Cardiac muscle cell (in vitro differentiated cells and primary cell): ENCODE measurements at regions not wholly inside any gene's neighbourhood (a gene's known extent, or its start where the extent isn't known, plus 50 kb on each side); places are given as distances from the start of the nearest gene placed in this dataset.

Experiments used
- DNase-seq, 2 donors: peaks; one replicate each; pipeline versions ENCODE4 v3.0.0 to v3.0.0-alpha.2; 2010 to 2017; ENCODE audit warnings: low read depth in 1 of 2, low spot score in 1 of 2
- H3K27ac ChIP-seq: fragments of 200-600 bp; sonication (generic); 2 replicates; pipeline ENCODE4 v1.5.1; 2016
- H3K27me3 ChIP-seq: fragments of 200-600 bp; sonication (generic); 2 replicates; pipeline ENCODE4 v1.6.0; 2016; ENCODE audit warnings: control low read depth
- H3K36me3 ChIP-seq: fragments of 200-600 bp; sonication (generic); 2 replicates; pipeline ENCODE4 v1.5.1; 2016; ENCODE audit warnings: control low read depth
- H3K4me1 ChIP-seq: fragments of 200-600 bp; sonication (generic); 2 replicates; pipeline ENCODE4 v1.8.1; 2017; ENCODE audit warnings: low read depth, mild to moderate bottlenecking, mixed run types
- H3K4me3 ChIP-seq: fragments of 200-600 bp; sonication (generic); 2 replicates; pipeline ENCODE4 v1.5.1; 2016; ENCODE audit warnings: mild to moderate bottlenecking
- H3K9me3 ChIP-seq: fragments of 200-600 bp; sonication (generic); 2 replicates; pipeline ENCODE4 v1.5.1; 2017; ENCODE audit warnings: low read depth, mild to moderate bottlenecking, control low read depth
- TF ChIP-seq, protein P1 (sequence below): IDR thresholded peaks from 2 replicates; pipeline ENCODE4 v1.5.1; 2012; ENCODE audit warnings: low read depth, mild to moderate bottlenecking, low read length

DNA sequence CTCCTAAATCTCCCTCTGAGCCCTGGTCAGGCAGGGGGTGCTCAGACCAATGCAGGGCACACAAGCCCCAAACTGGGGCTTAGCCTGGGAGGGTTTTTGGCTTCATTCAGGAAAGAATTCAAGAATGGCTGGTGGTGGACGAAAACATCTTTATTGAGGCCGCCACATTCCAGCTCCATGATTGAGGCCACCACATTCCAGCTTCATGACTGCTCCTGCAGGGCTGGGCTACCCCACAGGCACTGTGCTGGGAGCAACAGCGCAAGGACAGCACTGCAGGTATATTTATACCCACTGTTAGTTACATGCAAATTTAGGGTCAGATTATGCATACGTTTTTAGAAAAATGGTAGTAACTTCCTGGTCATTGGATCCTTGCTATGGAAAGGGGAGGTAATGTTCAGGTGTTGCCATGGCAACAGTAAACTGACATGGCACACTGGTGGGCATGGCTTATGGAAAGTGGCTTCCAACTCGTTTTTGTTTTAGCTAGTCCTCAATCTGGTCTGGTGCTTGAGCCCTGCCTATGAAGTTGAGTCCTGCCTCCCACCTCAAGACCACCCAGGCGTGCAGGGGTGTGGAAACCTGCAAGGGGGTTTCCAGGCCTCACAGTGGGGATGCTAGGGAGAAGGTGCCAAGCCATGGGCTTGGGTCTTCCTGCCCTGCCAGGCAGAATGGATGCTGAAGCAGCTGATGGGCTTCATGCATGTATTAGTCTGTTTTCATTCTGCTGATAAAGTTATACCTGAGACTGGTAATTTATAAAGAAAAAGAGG lies 348.7 kb upstream of the AJAP1 start:
- H3K27me3 ChIP-seq: no peaks in the 10 kb centered on the region
- no peaks in the 10 kb centered on the region for H3K4me1 ChIP-seq
- H3K27ac ChIP-seq: no peak overlapping the region
- H3K9me3 ChIP-seq: no peaks in the 10 kb centered on the region
- no peak for DNase-seq
- H3K4me3 ChIP-seq: no peak overlapping the region
- TF ChIP-seq, protein P1, sequence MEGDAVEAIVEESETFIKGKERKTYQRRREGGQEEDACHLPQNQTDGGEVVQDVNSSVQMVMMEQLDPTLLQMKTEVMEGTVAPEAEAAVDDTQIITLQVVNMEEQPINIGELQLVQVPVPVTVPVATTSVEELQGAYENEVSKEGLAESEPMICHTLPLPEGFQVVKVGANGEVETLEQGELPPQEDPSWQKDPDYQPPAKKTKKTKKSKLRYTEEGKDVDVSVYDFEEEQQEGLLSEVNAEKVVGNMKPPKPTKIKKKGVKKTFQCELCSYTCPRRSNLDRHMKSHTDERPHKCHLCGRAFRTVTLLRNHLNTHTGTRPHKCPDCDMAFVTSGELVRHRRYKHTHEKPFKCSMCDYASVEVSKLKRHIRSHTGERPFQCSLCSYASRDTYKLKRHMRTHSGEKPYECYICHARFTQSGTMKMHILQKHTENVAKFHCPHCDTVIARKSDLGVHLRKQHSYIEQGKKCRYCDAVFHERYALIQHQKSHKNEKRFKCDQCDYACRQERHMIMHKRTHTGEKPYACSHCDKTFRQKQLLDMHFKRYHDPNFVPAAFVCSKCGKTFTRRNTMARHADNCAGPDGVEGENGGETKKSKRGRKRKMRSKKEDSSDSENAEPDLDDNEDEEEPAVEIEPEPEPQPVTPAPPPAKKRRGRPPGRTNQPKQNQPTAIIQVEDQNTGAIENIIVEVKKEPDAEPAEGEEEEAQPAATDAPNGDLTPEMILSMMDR: no peak
- no peaks in the 10 kb centered on the region for H3K36me3 ChIP-seq

DNA sequence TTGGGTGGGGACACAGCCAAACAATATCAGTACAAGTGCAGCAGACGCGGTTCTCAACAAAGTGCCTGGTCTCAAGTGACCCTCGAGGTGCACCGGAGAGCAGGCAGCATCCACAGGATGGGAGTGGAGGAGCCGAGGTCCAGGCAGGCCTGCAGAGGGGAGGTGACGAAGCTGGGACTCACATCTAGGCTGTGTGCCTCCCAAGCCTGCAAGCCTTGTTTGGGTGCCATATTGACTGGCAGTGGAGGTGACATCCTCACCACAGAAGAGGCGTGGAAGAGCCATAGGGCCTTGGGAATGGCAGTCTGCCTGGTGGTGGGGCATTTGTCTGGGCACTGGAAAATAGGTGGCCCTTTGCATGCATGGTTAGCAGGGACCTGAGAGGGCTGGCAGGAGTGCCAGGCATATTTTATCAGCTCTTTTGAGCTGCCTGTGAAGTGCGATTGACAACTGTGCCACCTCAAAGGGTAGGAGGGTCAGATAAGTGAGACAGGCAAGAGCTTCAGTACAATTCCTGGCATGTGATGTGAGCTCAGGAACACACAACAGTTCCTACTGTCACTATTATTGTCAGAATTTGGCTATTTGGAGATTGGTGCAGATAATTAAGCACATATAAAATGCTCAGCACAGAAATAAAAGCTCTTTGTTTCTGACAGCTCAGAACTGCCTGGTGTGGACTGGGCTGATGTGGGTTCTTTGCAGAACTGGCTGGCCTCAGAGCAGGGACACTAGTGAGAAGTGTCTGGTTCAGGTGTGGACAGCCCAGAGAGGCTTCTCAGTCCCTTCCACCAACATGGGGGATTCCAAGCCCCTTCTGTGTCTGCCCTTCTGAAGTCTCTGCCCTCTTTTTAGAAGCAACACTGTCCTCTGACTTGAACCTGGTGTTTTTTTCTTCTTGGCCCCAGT lies 347.6 kb upstream of the AJAP1 start:
- no peak for DNase-seq
- H3K27me3 ChIP-seq: no peaks in the 10 kb centered on the region
- H3K4me1 ChIP-seq: no peaks in the 10 kb centered on the region

DNA sequence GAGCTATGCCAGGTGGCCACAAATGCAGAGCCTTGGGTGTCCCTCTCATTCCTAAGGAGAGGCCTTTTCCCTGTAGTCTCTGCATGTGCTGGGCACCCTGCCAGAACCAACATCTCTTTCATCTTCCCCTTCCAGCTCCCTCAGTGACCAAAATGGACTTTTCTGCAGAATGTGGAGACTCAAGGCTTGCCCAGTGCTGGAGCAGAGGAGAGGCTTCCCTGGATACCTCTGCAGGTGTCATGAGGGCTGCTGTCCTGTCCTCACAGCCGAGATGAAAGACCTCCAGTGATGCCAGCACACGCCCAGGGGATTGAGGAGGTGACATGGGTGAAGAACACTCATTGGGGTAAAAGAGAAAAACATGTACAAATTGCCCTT lies 347.0 kb upstream of the AJAP1 start:
- no peak for DNase-seq
- TF ChIP-seq, protein P1: no peak
- Histone ChIP-seq H3K4me1 (no peaks in the 10 kb centered on the region), H3K36me3 (no peaks in the 10 kb centered on the region), H3K27me3 (no peaks in the 10 kb centered on the region), H3K9me3 (peaks cover 3% of the 10 kb centered on the region), H3K4me3 (no peak overlapping the region), H3K27ac (no peak overlapping the region)

More for the DNA sequence above, 347.6 kb upstream of the AJAP1 start:
- no peaks in the 10 kb centered on the region for H3K36me3 ChIP-seq
- TF ChIP-seq, protein P1: no peak
- no peaks in the 10 kb centered on the region for H3K9me3 ChIP-seq
- no peak overlapping the region for H3K4me3 ChIP-seq
- no peak overlapping the region for H3K27ac ChIP-seq

DNA sequence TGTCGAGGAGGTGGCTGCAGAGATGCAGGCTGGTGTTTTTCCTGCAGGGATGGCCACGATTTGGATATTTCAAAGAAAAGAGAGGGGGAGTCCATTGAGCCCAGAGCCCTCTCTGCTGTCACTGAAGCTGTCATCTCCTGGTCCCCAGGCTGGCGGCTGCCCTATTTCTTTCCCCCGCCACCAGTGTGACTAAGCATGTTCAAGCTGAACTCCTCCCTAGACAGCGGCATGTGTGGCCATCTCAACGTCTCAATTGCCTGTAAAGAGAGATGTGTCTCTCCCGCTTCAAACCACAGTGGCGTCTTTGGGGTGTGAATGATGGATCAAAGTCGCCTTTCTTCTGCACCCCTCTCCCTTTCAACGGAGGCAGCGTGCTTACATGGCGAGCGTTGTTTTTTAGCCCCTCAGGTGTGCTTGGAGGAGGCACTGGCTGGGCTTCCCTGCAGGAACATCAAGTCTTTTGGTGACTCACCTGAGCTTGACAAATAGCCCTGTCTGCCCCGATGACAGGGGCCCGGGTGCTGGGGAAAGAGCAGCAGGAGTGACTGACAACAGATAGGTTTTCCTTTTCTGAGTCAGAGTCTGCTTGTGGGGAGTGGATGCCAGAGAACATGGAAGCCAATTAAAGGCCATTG lies 346.4 kb upstream of the AJAP1 start:
- Histone ChIP-seq H3K4me3 (no peak overlapping the region), H3K4me1 (no peaks in the 10 kb centered on the region), H3K27me3 (no peaks in the 10 kb centered on the region), H3K36me3 (no peaks in the 10 kb centered on the region), H3K9me3 (peaks cover 3% of the 10 kb centered on the region), H3K27ac (no peak overlapping the region)
- TF ChIP-seq, protein P1: no peak
- no peak for DNase-seq

DNA sequence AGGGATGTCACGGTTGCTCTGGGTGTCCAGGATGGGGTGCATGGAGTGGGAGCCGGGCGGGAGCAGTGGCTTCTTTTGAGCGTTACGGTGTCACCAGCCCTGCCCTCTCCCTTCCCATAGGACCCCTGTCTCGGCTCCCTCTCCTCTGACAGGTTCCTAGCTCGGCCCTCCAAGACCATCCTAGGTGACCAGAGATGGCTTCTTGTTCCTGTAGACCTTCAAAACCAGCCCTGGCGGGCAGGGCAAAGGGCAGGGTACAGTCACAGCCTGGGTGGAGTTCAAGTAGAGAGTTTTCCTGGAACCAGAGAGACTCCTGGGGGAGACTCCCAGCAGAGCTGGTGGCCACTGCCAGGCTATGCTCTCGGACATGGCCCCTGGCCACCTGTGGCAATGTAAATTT lies 345.6 kb upstream of the AJAP1 start:
- Histone ChIP-seq H3K36me3 (no peaks in the 10 kb centered on the region), H3K4me3 (no peak overlapping the region), H3K4me1 (no peaks in the 10 kb centered on the region), H3K27me3 (no peaks in the 10 kb centered on the region), H3K27ac (no peak overlapping the region), H3K9me3 (peaks cover 3% of the 10 kb centered on the region)
- no peak for DNase-seq
- TF ChIP-seq, protein P1: no peak
